Chondrocyte (in vitro differentiated cells): ENCODE measurements at regions not wholly inside any gene's neighbourhood (a gene's known extent, or its start where the extent isn't known, plus 50 kb on each side); places are given as distances from the start of the nearest gene placed in this dataset.

Experiments used
- DNase-seq: peaks from one replicate; pipeline ENCODE4 v3.0.0; 2021; ENCODE audit warnings: mixed read lengths, low spot score
- H3K27ac Mint-ChIP-seq: one replicate; pipeline ENCODE4 v1.8.0; 2021; ENCODE audit warnings: mild to moderate bottlenecking, moderate library complexity, mixed read lengths; ENCODE audit not compliant: unreplicated experiment
- H3K27me3 Mint-ChIP-seq: 2 replicates; pipeline ENCODE4 v1.8.0; 2021; ENCODE audit warnings: low read depth, mixed read lengths
- H3K36me3 Mint-ChIP-seq: 2 replicates; pipeline ENCODE4 v1.8.0; 2021; ENCODE audit warnings: low read depth, mixed read lengths
- H3K4me1 Mint-ChIP-seq: 2 replicates; pipeline ENCODE4 v1.8.0; 2021; ENCODE audit warnings: low read depth, mild to moderate bottlenecking, mixed read lengths
- H3K4me3 Mint-ChIP-seq: one replicate; pipeline ENCODE4 v1.8.0; 2021; ENCODE audit warnings: mild to moderate bottlenecking, moderate library complexity, mixed read lengths; ENCODE audit not compliant: unreplicated experiment
- H3K9me3 Mint-ChIP-seq: 2 replicates; pipeline ENCODE4 v1.8.0; 2021; ENCODE audit warnings: low read depth, mixed read lengths
- CTCF ChIP-seq: fragments of 200-600 bp; sonication (generic); IDR thresholded peaks from 2 replicates; pipeline ENCODE4 v1.5.0; 2021; ENCODE audit warnings: antibody characterized with exemption, mild to moderate bottlenecking, moderate library complexity

DNA sequence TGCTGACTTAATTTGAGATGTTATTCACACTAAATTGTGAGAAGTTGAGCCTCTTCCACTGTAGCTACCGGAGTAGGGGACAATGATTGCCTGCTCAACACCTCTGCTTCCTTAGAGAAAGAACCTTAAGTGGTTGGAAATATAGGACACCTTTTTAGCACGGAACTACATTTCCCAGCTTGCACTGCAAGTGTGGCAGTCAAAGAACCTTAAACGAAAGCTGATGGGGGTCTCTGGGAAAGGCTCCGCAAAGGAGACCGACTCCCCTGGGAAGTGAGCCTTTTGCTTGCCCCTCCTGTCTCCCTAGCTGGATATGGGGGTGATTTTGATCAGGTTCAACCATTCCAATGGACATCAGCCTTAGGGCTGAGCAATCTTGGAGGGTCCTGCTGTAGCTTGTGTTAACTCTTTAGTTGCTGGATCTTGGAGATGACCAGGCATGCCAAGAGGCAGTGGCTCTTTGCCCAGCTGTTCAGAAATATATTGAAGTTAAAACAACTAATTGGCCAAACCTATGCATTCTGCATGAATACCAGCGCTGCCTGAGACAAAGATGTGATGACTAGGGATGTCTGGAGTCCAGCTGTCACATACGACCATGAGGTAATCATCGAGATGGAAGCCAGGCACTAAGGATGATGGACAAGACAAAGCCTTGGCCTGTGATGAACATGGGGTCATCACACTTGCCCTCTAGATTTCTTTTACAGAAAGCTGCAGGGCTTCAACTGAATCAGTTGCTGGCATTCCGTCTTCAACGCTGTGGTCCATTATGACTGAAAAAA, 286.5 kb downstream of the FOXO1 start:
- Mint-ChIP-seq H3K9me3 (no peaks in the 10 kb centered on the region), H3K4me3 (no peak overlapping the region), H3K27ac (no peak overlapping the region), H3K4me1 (no peaks in the 10 kb centered on the region), H3K27me3 (peaks cover 6% of the 10 kb centered on the region), H3K36me3 (peaks cover 3% of the 10 kb centered on the region)
- TF ChIP-seq CTCF, result no peak
- no peak for DNase-seq

DNA sequence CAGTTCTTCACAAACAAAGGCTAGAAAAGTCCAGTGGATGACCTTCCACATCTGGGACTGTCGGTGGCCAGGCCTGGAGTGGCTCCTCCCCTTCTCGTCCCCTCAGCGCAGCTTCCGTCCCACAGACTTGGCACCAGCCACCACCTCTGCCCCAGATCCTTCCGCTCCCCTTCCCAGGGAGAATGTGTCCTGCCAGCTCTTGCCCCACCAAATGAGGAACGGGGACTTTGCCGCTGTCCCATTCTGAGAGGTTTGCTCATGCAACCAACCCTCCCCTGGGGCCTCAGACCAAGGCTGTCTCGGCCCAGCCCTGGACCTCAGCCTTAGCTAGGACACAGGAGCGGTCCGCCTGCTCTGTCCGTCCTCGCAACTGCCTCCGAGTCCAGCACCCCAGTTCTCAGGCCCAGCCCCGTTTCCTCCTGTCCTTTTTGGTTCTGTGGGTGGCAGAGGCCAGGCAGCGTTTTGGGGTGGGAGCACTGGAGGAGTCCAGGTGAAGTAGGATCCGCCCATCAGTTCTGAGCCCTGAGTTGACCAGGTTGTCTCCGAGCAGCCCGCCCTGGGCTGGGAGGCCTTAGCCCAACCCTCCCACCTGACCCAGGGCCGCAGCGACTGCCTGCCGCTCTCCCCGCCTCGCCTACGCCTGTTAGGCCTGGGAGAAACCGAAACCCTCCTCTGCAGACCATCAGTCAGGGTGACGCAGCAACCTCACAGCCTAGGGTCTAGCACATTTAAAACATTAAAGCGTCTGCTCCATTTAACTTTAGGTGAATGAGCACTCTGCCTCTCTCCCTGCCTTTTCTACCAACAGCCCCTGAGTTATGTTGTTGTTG, 284.3 kb downstream of the FOXO1 start:
- no peak for DNase-seq
- no peaks in the 10 kb centered on the region for H3K9me3 Mint-ChIP-seq
- no peaks in the 10 kb centered on the region for H3K27me3 Mint-ChIP-seq
- TF ChIP-seq CTCF, result no peak
- H3K36me3 Mint-ChIP-seq, result peaks cover 1% of the 10 kb centered on the region
- H3K4me1 Mint-ChIP-seq, result peaks cover 4% of the 10 kb centered on the region
- no peak overlapping the region for H3K4me3 Mint-ChIP-seq
- no peak overlapping the region for H3K27ac Mint-ChIP-seq

DNA sequence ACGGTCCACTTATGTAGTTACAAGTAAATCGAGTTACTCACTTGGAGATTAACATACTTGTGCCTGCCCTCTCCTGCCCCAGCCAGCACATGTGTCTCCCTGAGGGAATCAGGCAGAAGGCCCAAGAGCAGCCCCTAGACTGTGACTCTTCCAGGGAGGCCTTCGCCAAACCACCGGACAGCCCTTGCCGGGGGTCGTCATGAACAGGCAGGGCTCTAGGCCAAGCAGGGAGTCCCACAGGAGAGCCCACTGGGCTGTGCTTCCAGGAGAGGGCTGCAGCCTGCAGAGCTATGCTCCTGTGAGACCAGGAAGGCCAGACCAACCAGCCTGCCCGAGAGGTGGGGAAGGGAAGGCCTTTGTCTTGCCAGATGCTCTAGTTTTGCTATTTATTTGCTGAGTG, 283.3 kb downstream of the FOXO1 start:
- H3K9me3 Mint-ChIP-seq, result no peaks in the 10 kb centered on the region
- peaks cover 4% of the 10 kb centered on the region for H3K4me1 Mint-ChIP-seq
- DNase-seq, result no peak
- peaks cover 1% of the 10 kb centered on the region for H3K36me3 Mint-ChIP-seq
- H3K4me3 Mint-ChIP-seq, result no peak overlapping the region
- TF ChIP-seq CTCF, result no peak
- no peaks in the 10 kb centered on the region for H3K27me3 Mint-ChIP-seq
- H3K27ac Mint-ChIP-seq, result no peak overlapping the region

- no peak overlapping the region for H3K4me3 Mint-ChIP-seq
- no peak for TF ChIP-seq CTCF
- no peaks in the 10 kb centered on the region for H3K27me3 Mint-ChIP-seq
- no peak overlapping the region for H3K27ac Mint-ChIP-seq
- H3K4me1 Mint-ChIP-seq, result peaks cover 9% of the 10 kb centered on the region
- no peaks in the 10 kb centered on the region for H3K9me3 Mint-ChIP-seq
- DNase-seq, result no peak
- H3K36me3 Mint-ChIP-seq, result peaks cover 1% of the 10 kb centered on the region
Measured at GRCh38 chr13:40383885-40384284, 282.6 kb downstream of the FOXO1 start.

- H3K9me3 Mint-ChIP-seq, result no peaks in the 10 kb centered on the region
- DNase-seq, result no peak
- TF ChIP-seq CTCF, result no peak
- no peak overlapping the region for H3K4me3 Mint-ChIP-seq
- no peak overlapping the region for H3K27ac Mint-ChIP-seq
- no peaks in the 10 kb centered on the region for H3K27me3 Mint-ChIP-seq
- H3K36me3 Mint-ChIP-seq, result peaks cover 1% of the 10 kb centered on the region
- H3K4me1 Mint-ChIP-seq, result peaks cover 9% of the 10 kb centered on the region
Measured at GRCh38 chr13:40384976-40385857, 281.2 kb downstream of the FOXO1 start.
